ENCODE measurements at regions not wholly inside any gene's neighbourhood (a gene's known extent, or its start where the extent isn't known, plus 50 kb on each side); places are given as distances from the start of the nearest gene placed in this dataset.
"Not testable (repeated sequence)": the region's sequence is repeated elsewhere in the genome, so short reads cannot be mapped to it uniquely, and the experiment has no call there.

GRCh38 chr2:160735696-160736095 is 242.1 kb upstream of the RBMS1 start:
- no peak for DNase-seq

GRCh38 chr2:160736148-160737028 is 242.8 kb upstream of the RBMS1 start:
- no peak for DNase-seq

GRCh38 chr2:160737247-160737646 is 243.6 kb upstream of the RBMS1 start:
- DNase-seq, result no peak

GRCh38 chr2:160741271-160741670 is 247.7 kb upstream of the RBMS1 start:
- DNase-seq, result no peak

- DNase-seq, result no peak
Measured at GRCh38 chr2:160741815-160742214, 248.2 kb upstream of the RBMS1 start.

- no peak for DNase-seq
Measured at GRCh38 chr2:160742667-160743066, 249.1 kb upstream of the RBMS1 start.

GRCh38 chr2:160747501-160748170 is 254.0 kb upstream of the RBMS1 start:
- DNase-seq, result no peak

GRCh38 chr2:160751021-160751420 is 257.4 kb upstream of the RBMS1 start:
- DNase-seq, result no peak

- DNase-seq, result no peak
Measured at GRCh38 chr2:160752475-160753330, 259.1 kb upstream of the RBMS1 start.

GRCh38 chr2:160753331-160753654 is 259.7 kb upstream of the RBMS1 start:
- DNase-seq, result no peak

GRCh38 chr2:160753960-160754359 is 260.4 kb upstream of the RBMS1 start:
- DNase-seq, result no peak

- no peak for DNase-seq
Measured at GRCh38 chr2:160756481-160756880, 262.9 kb upstream of the RBMS1 start.

GRCh38 chr2:160762493-160763128 is 269.0 kb upstream of the RBMS1 start:
- DNase-seq, result not testable (repeated sequence)

GRCh38 chr2:160783474-160783873 is 289.9 kb upstream of the RBMS1 start:
- no peak for DNase-seq

- DNase-seq, result no peak
Measured at GRCh38 chr2:160784034-160784433, 290.4 kb upstream of the RBMS1 start.

GRCh38 chr2:160790738-160791137 is 297.1 kb upstream of the RBMS1 start:
- DNase-seq, result no peak

GRCh38 chr2:160791884-160792283 is 298.3 kb upstream of the RBMS1 start:
- no peak for DNase-seq

GRCh38 chr2:160792837-160793236 is 299.2 kb upstream of the RBMS1 start:
- no peak for DNase-seq

GRCh38 chr2:160794926-160795325 is 301.3 kb upstream of the RBMS1 start:
- DNase-seq, result no peak

GRCh38 chr2:160803881-160804280 is 310.3 kb upstream of the RBMS1 start:
- DNase-seq, result no peak

- DNase-seq, result no peak
Measured at GRCh38 chr2:160810406-160810805, 316.8 kb upstream of the RBMS1 start.

GRCh38 chr2:160812830-160813505 is 319.4 kb upstream of the RBMS1 start:
- no peak for DNase-seq

- DNase-seq, result no peak
Measured at GRCh38 chr2:160813506-160813858, 319.9 kb upstream of the RBMS1 start.
